Activated T-cell treated with anti-CD3 and anti-CD28 coated beads for 1 hour (primary cell): ENCODE measurements at regions not wholly inside any gene's neighbourhood (a gene's known extent, or its start where the extent isn't known, plus 50 kb on each side); places are given as distances from the start of the nearest gene placed in this dataset.
"Not testable (repeated sequence)": the region's sequence is repeated elsewhere in the genome, so short reads cannot be mapped to it uniquely, and the experiment has no call there.

Experiments
- DNase-seq: peaks from one replicate; pipeline ENCODE4 v3.0.0-alpha.2; 2020; ENCODE audit warnings: low read depth

DNA sequence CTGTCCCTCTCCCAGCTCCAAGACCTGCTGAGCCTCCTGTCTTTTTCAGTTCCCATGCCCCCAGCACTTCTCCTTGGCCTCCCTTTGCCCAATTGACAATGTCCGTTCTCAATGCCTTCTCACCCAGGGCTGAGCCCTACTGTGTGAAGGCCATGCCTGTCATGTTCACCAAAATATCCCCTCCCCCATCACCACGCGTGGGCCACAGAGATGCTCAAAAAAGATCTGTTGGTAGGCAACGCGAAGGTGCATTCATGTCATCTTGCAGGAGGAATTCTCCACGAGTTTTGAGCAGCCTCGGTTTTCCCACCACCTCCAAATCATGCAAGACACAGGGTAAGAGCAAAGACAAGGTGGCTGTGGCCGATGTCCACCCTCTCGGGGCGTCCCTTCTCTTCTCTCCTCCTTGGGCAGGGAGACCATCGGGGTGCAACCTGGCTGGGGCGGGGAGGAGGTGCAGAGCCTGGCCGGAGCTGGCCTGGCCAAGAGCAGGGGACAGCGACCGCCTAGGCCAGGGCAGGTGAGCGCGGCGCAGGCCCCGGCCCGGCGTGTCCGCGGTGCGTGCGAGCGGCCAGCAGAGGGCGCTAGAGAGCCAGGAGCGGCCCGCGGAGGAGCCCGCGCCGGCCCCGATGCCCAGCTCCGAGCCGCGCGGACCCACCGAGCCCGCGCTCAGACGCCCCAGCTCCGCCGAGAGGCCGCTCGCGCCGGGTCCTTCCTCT is 56.3 kb upstream of the KRTAP5-11 start:
- peak; percentile 57 for DNase-seq

GRCh38 chr11:71639520-71639849 is 56.8 kb upstream of the KRTAP5-11 start:
- not testable (repeated sequence) for DNase-seq

- DNase-seq: not testable (repeated sequence)
Observed at GRCh38 chr11:71639916-71640315, 57.2 kb upstream of the KRTAP5-11 start.

DNA sequence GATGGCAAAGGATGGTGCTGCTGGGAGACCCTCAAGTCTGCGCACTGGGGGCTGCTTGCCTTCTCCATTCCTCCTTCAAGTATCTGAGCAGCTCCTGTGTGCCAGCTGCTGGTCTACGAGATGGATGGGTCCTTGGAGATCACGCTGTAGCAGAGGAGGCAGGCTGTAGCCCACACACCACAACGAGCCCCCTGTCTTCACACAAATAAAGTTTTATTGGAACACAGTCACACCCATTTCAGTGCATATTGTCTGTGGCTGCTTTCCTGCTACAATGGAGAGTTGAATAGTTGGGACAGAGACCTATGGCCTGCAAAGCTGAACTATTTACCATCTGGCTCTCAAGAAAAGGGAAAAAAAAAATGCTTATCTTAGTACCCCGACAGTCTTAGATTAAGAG is 64.4 kb upstream of the KRTAP5-11 start:
- not testable (repeated sequence) for DNase-seq

DNA sequence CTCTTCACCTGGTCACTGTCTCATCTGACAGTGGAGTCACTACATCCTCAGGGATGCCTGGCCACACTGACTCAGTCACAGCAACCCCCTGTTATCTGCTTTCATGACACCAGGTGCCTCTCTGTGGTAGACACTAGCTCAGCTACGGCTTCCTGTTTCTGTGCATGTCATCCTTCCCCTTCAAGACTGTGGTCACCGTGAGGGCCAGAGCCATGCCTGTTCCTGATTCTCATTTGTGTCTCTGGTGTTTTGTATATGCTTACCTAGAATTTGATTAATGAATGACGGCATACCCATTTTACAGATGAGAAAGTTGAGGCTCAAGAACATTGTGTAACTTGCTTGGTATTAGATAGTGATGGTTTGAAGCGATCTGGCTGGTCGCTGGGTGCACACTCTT is 70.3 kb upstream of the KRTAP5-11 start:
- DNase-seq: not testable (repeated sequence)

DNA sequence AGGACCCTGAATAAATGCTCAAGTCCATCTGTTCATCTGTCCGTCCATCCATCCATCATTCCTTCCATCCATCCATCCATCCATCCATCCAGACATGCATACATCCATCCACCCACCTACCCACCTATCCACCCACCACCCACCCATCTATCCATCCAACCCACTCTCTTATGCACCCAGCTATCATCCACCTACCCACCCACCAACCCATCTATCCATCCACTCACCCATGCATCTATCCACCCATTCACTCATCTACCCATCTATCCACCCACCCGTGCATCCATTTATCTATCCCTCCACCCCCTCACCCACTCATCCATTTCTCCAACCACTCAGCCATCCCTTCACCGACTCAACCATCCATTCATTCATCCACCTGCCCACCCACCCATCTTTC is 71.7 kb upstream of the KRTAP5-11 start:
- not testable (repeated sequence) for DNase-seq

DNA sequence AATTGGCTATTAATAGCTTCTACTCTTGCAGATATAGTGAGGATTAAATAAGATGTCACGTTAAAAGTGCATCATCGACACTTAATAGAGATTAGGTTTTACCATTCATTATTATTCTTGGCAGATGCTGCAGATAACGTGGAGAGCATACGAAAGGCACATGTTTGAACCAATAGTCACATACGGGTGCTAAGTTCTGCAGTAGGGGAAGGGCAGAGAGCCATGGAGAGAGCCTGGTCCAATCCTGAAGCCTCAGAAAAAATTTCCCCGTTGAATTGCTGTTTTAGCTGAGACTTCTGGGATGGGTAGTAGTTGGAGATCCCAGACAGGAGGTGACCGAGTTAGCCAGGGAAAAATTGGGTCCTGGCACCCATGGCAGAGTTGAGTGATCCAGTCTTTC is 72.4 kb upstream of the KRTAP5-11 start:
- DNase-seq: not testable (repeated sequence)

GRCh38 chr11:71656513-71656912 is 73.8 kb upstream of the KRTAP5-11 start:
- DNase-seq: not testable (repeated sequence)

GRCh38 chr11:71664941-71665340 is 82.3 kb upstream of the KRTAP5-11 start:
- DNase-seq: not testable (repeated sequence)

- not testable (repeated sequence) for DNase-seq
Observed at GRCh38 chr11:71698110-71698509, 115.4 kb upstream of the KRTAP5-11 start.

GRCh38 chr11:71698961-71699360 is 116.3 kb upstream of the KRTAP5-11 start:
- DNase-seq: not testable (repeated sequence)

DNA sequence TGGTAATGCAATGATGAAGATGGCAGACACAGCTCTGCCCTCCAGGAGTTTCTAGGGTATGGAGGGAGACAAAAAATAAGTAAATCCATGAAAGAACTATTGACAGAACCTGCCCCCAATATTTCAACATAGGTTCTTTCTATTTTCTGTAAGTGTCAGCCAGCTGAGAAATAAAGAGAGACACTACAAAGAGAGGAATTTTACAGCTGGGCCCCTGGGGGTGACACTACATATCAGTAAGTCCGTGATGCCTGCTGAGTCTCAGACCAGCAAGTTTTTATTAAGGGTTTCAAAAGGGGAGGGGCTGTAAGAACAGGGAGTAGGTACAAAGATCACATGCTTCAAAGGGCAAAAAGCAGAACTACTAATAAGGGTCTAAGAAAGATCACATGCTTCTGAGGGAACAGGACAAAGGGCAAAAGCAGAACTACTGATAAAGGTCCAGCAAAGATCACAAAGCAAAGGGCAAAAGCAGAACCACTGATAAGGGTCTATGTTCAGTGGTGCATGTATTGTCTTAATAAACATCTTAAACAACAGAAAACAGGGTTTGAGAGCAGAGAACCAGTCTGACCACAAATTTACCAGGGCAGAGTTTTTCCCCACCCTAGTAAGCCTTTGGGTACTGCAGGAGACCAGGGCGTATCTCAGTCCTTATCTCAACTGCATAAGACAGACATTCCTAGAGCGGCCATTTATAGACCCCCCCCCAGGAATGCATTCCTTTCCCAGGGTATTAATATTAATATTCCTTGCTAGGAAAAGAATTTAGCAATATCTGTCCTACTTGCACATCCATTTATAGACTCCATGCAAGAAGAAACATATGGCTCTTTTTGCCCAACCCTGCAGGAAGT is 119.0 kb upstream of the KRTAP5-11 start:
- DNase-seq: not testable (repeated sequence)

- DNase-seq: not testable (repeated sequence)
Observed at GRCh38 chr11:71705086-71705737, 122.5 kb upstream of the KRTAP5-11 start.

DNA sequence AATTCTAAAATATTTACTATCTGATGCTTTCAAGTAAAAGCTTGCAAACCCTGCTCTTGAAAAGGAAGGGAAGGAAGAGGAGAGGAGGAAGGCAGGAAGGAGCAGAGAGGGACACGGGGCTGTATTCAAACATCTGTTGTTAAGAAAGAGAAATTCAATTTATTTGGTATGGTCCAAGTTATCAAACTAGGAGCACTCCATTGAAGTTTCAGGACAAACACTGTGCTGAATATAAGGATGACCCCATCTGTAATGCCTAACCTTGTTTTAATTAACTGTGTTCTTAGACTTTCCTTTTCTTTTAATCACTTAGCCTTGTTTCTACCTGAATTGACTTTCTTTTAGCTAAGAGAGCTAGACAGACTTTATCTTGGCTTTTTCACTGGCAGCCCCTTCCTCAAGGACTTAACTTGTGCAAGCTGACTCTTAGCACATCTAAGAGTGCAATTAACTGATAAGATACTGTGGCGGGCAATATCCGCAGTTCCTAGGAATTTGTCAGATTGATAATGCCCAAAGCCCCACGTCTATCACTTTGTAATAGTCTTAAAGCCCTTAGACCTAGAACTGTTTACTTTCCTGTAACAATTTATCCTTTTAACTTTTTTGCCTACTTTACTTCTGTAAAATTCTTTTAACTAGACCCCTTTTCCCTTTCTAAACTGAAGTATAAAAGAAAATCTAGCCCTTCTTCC is 123.2 kb upstream of the KRTAP5-11 start:
- not testable (repeated sequence) for DNase-seq

GRCh38 chr11:71707083-71707482 is 124.4 kb upstream of the KRTAP5-11 start:
- DNase-seq: not testable (repeated sequence)

GRCh38 chr11:71709541-71709940 is 123.5 kb upstream of the DEFB108B start:
- not testable (repeated sequence) for DNase-seq

DNA sequence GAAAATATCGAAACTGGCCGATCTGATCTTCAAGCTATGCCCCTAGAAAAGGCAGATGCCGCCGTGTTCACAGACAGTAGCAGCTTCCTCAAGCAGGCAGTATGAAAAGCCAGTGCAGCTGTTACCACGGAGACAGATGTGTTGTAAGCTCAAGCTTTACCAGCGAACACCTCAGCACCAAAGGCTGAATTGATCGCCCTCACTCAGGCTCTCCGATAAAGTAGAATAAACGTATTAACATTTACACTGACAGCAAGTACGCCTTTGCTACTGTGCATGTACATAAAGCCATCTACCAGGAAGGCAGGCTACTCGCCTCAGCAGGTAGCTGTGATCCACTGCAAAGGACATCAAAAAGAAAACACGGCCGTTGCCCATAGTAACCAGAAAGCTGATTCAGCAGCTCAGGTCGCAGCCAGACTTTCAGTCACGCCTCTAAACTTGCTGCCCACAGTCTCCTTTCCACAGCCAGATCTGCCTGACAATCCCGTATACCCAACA is 122.8 kb upstream of the DEFB108B start:
- DNase-seq: peak; percentile 1

DNA sequence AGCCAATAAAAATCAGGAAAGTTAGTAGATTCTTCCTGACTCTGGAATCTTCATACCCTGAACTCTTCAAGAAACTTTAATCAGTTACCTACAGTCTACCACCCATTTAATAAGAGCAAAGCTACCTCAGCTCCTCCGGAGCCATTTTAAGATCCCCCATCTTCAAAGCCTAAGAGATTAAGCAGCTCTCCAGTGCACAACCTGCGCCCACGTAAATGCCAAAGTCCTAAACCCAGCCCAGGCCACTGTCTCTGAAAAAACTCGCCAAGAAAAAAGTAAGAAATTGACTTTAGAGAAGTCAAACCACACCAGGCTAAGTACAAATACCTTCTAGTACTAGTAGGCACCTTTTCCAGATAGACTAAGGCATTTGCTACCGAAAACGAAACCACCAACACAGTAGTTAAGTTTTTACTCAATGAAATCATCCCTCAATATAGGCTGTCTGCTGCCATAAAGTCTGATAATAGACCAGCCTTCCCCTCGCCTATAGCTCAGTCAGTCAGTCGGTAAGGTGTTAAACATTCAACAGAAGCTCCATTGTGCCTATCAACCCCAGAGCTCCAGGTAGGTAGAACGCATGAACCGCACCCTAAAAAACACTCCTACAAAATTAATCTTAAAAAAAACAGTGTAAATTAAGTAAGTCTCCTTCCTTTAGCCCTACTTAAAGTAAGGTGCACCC is 122.2 kb upstream of the DEFB108B start:
- DNase-seq: not testable (repeated sequence)

DNA sequence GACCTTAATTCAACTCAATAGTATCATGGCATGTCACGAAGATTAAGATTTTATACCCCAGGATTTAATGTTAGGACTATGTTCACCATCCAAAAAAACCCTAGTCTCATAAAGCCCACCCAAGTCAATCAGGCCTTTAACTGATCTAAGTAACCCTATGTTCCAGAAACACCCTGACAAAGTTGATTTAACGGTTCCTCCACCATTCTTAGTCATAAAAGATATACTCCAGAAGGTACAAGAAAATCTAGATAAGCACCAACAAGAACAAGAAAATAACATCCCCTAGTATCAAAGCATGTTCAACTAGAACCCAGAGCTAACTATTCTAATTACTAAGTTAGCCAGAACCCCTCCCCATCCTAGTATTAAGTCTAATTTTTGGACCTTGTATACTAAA is 120.7 kb upstream of the DEFB108B start:
- not testable (repeated sequence) for DNase-seq

- not testable (repeated sequence) for DNase-seq
Observed at GRCh38 chr11:71712846-71713245, 120.2 kb upstream of the DEFB108B start.

DNA sequence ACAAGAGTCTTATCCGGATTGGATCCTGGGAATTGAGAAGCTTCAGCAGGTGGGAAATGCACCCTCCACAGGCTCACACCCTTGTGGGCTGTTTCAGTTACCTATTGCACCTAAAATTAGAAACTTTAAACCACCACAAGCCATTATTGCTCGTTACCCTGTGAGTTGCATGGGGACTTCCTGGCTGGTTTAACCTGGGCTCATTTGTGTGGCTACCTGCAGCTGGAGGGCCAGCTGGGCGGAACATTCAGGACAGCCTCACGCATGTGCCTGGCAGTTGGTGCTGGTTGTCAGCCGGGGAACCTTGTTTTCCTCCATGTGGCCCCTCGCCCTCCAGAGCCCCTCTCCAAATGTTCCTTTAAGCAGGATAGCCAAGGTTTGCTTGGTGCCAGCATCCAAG is 118.5 kb upstream of the DEFB108B start:
- not testable (repeated sequence) for DNase-seq
